ENCODE measurements at regions not wholly inside any gene's neighbourhood (a gene's known extent, or its start where the extent isn't known, plus 50 kb on each side); places are given as distances from the start of the nearest gene placed in this dataset.

DNA sequence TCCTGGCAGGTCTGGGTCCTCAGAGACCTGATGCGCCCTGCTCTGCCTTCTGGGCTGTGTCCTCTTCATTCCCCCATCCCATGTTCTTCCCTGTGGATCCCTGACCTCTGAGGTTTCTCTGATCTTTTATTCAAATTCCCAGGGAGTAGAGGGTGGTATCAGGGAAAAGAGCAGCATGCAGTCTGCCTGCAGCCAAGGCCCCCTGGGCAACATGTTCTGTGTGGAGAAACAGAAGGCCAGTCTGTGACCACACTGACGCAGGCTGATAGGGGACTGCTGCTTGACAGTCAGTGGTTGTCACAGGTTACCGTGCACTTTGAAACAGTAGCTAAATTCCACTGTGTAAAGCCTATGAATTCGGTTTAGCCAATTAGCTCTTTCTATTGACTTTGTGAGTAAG, 156.6 kb upstream of the IRX2 start:
- Histone ChIP-seq H3K9me3 (ENCODE audit: control insufficient read depth in 2 of 3, insufficient read depth in 1 of 3, low read length in 3 of 3) (no peaks in the 10 kb centered on the region), H3K27me3 (ENCODE audit: control insufficient read depth, insufficient read depth, low read length) (no peaks in the 10 kb centered on the region), H3K9ac (ENCODE audit: low read length in 3 of 3) (no peak overlapping the region), H3K4me1 (ENCODE audit: control insufficient read depth in 2 of 3, insufficient read depth in 2 of 3, low read depth in 1 of 3, low read length in 3 of 3) (no peaks in the 10 kb centered on the region), H3K27ac (ENCODE audit: low read depth in 2 of 2, low read length in 2 of 2) (no peak overlapping the region), H3K4me3 (ENCODE audit: low read length in 3 of 3) (no peak overlapping the region), H3K36me3 (ENCODE audit: control insufficient read depth in 2 of 3, insufficient read depth in 3 of 3, low read length in 3 of 3) (no peaks in the 10 kb centered on the region)
- FAIRE-seq = no peak
- DNase-seq = no peak
- TF ChIP-seq, protein P1, sequence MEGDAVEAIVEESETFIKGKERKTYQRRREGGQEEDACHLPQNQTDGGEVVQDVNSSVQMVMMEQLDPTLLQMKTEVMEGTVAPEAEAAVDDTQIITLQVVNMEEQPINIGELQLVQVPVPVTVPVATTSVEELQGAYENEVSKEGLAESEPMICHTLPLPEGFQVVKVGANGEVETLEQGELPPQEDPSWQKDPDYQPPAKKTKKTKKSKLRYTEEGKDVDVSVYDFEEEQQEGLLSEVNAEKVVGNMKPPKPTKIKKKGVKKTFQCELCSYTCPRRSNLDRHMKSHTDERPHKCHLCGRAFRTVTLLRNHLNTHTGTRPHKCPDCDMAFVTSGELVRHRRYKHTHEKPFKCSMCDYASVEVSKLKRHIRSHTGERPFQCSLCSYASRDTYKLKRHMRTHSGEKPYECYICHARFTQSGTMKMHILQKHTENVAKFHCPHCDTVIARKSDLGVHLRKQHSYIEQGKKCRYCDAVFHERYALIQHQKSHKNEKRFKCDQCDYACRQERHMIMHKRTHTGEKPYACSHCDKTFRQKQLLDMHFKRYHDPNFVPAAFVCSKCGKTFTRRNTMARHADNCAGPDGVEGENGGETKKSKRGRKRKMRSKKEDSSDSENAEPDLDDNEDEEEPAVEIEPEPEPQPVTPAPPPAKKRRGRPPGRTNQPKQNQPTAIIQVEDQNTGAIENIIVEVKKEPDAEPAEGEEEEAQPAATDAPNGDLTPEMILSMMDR (IDR thresholded peaks at IDR 0.05; ENCODE audit: borderline replicate concordance, extremely low read depth, insufficient read depth) = no peak
- intact Hi-C loops (cut with DNase I) = no loop called here

DNA sequence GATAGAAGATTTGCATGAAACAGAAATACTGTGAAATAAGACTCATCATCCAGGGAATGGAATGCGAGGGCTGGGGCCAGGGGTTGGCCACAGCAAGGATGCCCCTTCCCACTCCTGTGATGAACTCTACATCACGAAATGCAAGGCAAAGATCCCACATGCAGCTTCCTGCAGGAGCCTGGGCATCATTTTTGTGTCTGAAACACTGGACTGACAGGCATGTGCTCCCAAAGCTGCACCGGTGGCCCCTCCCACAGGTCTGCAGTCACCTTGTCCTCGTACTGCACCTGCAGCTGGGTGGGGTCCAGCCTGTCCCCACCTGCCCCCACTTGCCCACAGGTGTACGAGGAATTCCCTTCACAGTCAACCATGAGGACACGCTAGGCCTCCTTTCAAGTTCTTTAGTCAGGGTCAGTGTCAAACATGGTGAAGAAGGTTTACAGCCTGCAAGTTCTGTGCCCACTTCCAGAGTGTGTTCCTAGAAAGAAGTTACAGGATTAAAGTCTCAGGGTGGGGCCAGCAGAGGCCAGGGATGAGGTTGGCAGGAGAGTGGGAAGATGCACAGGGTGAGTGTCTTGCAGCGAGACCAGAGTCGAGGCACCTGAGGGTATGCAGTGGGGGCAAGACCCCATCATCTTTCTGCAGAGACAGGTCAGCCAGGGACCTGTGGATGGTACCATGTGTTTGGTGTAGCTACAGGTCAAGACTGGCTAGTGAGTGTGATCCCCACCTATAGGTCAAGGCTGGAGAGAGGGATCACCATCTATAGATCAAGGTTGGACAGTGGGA, 155.0 kb upstream of the IRX2 start:
- intact Hi-C loops (cut with DNase I) = no loop called here
- H3K36me3 ChIP-seq (ENCODE audit: control insufficient read depth in 2 of 3, insufficient read depth in 3 of 3, low read length in 3 of 3) = no peaks in the 10 kb centered on the region
- H3K4me1 ChIP-seq (ENCODE audit: control insufficient read depth in 2 of 3, insufficient read depth in 2 of 3, low read depth in 1 of 3, low read length in 3 of 3) = no peaks in the 10 kb centered on the region
- DNase-seq (no peak), FAIRE-seq (no peak)
- TF ChIP-seq, protein P1 (IDR thresholded peaks at IDR 0.05; ENCODE audit: borderline replicate concordance, extremely low read depth, insufficient read depth) = no peak
- H3K27me3 ChIP-seq (ENCODE audit: control insufficient read depth, insufficient read depth, low read length) = no peaks in the 10 kb centered on the region
- H3K4me3 ChIP-seq (ENCODE audit: low read length in 3 of 3) = no peak overlapping the region
- H3K9me3 ChIP-seq (ENCODE audit: control insufficient read depth in 2 of 3, insufficient read depth in 1 of 3, low read length in 3 of 3) = no peaks in the 10 kb centered on the region
- H3K9ac ChIP-seq (ENCODE audit: low read length in 3 of 3) = no peak overlapping the region
- H3K27ac ChIP-seq (ENCODE audit: low read depth in 2 of 2, low read length in 2 of 2) = no peak overlapping the region

DNA sequence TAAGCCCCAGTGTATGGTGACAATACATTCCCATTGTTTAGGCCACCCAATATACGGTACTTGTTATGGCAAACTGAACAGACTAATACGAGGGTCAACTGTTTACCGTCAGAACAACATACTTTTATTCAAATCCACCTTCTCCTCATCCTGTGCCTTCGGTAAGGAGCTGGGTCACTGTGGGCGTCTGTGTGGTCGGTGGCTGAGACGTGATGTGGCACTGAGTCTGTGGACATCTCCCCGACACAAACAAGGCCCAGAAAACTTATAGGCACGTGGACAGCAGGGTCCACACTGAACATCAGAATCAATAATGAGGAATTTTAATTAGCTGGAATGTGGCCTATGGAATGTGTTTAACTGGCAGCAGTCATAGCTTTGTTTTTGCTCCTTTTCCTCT, 154.3 kb upstream of the IRX2 start:
- Histone ChIP-seq H3K4me1 (ENCODE audit: control insufficient read depth in 2 of 3, insufficient read depth in 2 of 3, low read depth in 1 of 3, low read length in 3 of 3) (no peaks in the 10 kb centered on the region), H3K36me3 (ENCODE audit: control insufficient read depth in 2 of 3, insufficient read depth in 3 of 3, low read length in 3 of 3) (no peaks in the 10 kb centered on the region), H3K9me3 (ENCODE audit: control insufficient read depth in 2 of 3, insufficient read depth in 1 of 3, low read length in 3 of 3) (no peaks in the 10 kb centered on the region), H3K4me3 (ENCODE audit: low read length in 3 of 3) (no peak overlapping the region), H3K9ac (ENCODE audit: low read length in 3 of 3) (no peak overlapping the region), H3K27me3 (ENCODE audit: control insufficient read depth, insufficient read depth, low read length) (no peaks in the 10 kb centered on the region), H3K27ac (ENCODE audit: low read depth in 2 of 2, low read length in 2 of 2) (no peak overlapping the region)
- TF ChIP-seq, protein P1 (IDR thresholded peaks at IDR 0.05; ENCODE audit: borderline replicate concordance, extremely low read depth, insufficient read depth) = no peak
- intact Hi-C loops (cut with DNase I) = no loop called here
- FAIRE-seq (no peak), DNase-seq (no peak)

DNA sequence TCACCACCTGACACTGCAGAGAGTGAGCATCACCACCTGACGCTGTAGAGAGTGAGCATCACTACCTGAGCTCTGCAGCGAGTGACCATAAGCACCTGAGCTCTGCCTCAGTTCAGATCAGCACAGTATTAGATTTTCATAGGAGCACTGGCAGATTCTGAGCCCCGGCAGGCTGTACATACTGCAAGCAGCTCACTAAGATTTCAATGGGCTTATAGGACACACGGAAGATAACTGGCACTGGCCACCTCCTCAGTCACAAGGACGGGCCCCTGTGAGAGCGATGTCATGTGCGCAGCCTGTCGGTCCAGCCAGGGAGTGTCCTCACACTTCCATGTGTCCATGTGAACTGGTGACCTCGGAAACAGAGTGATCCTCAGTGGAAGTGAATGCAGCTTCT, 153.5 kb upstream of the IRX2 start:
- Histone ChIP-seq H3K27me3 (ENCODE audit: control insufficient read depth, insufficient read depth, low read length) (no peaks in the 10 kb centered on the region), H3K9me3 (ENCODE audit: control insufficient read depth in 2 of 3, insufficient read depth in 1 of 3, low read length in 3 of 3) (no peaks in the 10 kb centered on the region), H3K27ac (ENCODE audit: low read depth in 2 of 2, low read length in 2 of 2) (no peak overlapping the region), H3K36me3 (ENCODE audit: control insufficient read depth in 2 of 3, insufficient read depth in 3 of 3, low read length in 3 of 3) (no peaks in the 10 kb centered on the region), H3K4me1 (ENCODE audit: control insufficient read depth in 2 of 3, insufficient read depth in 2 of 3, low read depth in 1 of 3, low read length in 3 of 3) (no peaks in the 10 kb centered on the region), H3K9ac (ENCODE audit: low read length in 3 of 3) (no peak overlapping the region), H3K4me3 (ENCODE audit: low read length in 3 of 3) (no peak overlapping the region)
- FAIRE-seq (no peak), DNase-seq (no peak)
- TF ChIP-seq, protein P1 (IDR thresholded peaks at IDR 0.05; ENCODE audit: borderline replicate concordance, extremely low read depth, insufficient read depth) = no peak
- intact Hi-C loops (cut with DNase I) = no loop called here
